ENCODE measurements at regions not wholly inside any gene's neighbourhood (a gene's known extent, or its start where the extent isn't known, plus 50 kb on each side); places are given as distances from the start of the nearest gene placed in this dataset.

DNA sequence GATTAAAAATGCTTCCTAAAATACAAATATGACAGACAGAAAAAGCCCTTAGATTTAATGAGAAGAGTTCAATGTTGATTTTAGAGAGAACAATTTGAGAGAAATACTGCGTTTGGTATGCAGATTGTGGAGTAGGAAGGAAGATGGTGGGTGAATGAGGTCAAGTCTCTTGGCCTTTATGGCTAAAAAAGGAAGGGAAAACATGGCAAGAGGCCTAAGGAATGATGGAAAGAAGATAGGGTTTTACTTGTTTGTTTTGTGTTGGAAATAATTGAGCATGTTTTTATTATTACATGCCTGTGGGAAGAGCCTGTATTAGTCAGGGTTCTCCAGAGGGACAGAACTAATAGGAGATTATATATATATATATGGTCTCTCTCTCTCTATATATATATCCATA lies 318.1 kb downstream of the TRIB2 start:
- TF ChIP-seq FOXM1 (IDR thresholded peaks at IDR 0.05; ENCODE audit: borderline replicate concordance, low read depth) (no peak), TCF12 (IDR thresholded peaks at IDR 0.05; ENCODE audit: low read depth) (no peak), TEAD4 (IDR thresholded peaks at IDR 0.05) (no peak), EP300 (IDR thresholded peaks at IDR 0.05; ENCODE audit: borderline replicate concordance) (no peak), RAD21 (IDR thresholded peaks at IDR 0.05; ENCODE audit: low read depth) (no peak), ZBTB7A (IDR thresholded peaks at IDR 0.05; ENCODE audit: low read depth) (no peak)
- TF ChIP-seq, protein P1, sequence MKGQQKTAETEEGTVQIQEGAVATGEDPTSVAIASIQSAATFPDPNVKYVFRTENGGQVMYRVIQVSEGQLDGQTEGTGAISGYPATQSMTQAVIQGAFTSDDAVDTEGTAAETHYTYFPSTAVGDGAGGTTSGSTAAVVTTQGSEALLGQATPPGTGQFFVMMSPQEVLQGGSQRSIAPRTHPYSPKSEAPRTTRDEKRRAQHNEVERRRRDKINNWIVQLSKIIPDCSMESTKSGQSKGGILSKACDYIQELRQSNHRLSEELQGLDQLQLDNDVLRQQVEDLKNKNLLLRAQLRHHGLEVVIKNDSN (IDR thresholded peaks at IDR 0.05), result no peak

DNA sequence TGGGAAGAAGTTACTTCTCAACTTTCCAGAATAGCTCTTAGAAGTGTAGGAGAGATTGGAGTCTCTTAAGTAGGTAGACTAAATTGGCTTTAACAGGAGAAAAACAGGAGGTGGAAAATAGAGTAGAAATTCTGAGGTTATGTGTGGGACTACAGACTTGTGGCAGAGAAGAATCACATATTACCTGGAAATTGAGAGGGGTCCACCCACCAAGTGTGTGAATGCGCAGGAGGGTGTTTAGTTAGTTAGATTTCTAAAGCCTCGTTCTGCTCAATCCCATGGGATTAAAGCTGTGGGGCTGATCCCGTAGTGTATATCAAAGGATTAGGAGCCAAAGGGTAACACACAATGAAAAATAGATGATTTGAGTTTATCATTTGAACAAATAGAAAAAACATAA lies 319.1 kb downstream of the TRIB2 start:
- no peak for TF ChIP-seq TEAD4 (IDR thresholded peaks at IDR 0.05)
- TF ChIP-seq RAD21 (IDR thresholded peaks at IDR 0.05; ENCODE audit: low read depth), result no peak
- TF ChIP-seq FOXM1 (IDR thresholded peaks at IDR 0.05; ENCODE audit: borderline replicate concordance, low read depth), result no peak

DNA sequence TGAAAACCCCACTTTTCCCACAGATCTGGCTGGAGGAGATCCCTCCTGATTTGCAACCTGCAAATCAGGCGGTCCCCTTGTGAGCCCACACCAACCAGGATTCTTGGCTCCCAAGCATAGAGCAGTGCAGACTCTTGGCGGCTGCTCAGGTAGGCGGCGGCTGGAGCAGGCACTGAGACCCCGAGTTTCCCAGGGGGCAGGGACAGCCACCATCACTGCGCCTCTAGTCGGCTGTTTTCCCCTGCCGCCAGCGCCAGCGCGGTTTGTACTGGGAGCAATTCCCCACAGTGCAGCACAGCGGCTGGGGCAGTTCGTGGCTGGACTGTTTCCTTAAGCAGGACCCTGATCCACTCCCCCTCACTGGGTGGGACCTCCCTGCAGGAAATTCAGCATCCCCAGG lies 323.3 kb downstream of the TRIB2 start:
- no peak for TF ChIP-seq TAF1 (IDR thresholded peaks at IDR 0.05; ENCODE audit: low read depth)
- no peak for TF ChIP-seq EGR1 (IDR thresholded peaks at IDR 0.05)
- TF ChIP-seq EP300 (IDR thresholded peaks at IDR 0.05; ENCODE audit: borderline replicate concordance), result no peak
- TF ChIP-seq, protein P2, sequence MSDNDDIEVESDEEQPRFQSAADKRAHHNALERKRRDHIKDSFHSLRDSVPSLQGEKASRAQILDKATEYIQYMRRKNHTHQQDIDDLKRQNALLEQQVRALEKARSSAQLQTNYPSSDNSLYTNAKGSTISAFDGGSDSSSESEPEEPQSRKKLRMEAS (IDR thresholded peaks at IDR 0.05), result no peak
- TF ChIP-seq, protein P1 (IDR thresholded peaks at IDR 0.05), result no peak
- TF ChIP-seq TCF12 (IDR thresholded peaks at IDR 0.05; ENCODE audit: low read depth), result no peak

DNA sequence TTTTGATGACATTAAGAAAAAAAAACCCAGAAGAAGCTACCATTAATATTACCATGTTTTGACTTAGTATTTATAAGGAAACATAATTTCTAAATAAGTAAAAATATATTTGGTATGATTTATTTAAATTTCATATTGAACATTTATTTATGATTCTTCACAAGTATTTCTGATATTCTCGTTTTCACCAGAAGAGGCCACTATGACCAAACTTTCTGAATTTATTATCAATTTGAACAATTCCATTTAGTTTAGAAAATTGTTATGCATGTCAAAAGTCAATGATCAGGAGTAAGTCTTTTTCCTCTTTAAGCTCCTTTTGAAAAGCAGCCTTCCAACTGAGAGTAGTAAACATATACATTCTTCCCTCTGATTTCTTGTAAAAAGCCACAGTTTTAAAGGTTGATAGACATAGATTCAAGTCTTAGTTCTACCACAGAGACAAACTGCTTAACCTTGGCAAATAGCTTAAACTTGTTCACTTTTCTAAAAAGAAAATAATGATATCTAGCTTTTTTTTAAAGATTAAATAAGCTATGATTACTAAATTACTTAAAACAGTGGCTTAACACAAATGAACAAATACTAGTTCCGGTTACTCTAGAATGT lies 329.9 kb downstream of the TRIB2 start:
- peak; percentile 32 for TF ChIP-seq RAD21 (IDR thresholded peaks at IDR 0.05; ENCODE audit: low read depth)
- TF ChIP-seq TAF1 (IDR thresholded peaks at IDR 0.05; ENCODE audit: low read depth), result no peak

DNA sequence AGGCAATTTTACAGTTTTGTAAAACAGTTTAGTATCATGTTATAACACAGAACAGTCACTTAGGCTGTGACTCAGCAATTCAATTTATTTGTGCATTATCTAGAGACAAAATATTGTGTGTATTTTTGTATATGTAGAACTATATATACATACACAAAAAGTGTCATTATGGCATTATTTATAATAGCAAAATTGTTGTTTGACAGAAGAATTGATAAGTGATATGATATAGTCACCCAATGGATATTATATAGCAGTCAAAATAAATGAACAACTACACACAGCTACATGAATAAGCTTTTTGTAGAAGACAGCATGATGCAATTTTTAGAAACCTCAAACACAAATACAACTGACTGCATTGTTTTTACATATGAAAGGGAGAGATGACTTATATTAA lies 334.0 kb downstream of the TRIB2 start:
- TF ChIP-seq EP300 (IDR thresholded peaks at IDR 0.05; ENCODE audit: borderline replicate concordance) (no peak), ZBTB7A (IDR thresholded peaks at IDR 0.05; ENCODE audit: low read depth) (no peak), YY1 (IDR thresholded peaks at IDR 0.05; ENCODE audit: low read depth) (no peak)
- TF ChIP-seq, protein P1 (IDR thresholded peaks at IDR 0.05), result no peak
- TF ChIP-seq, protein P3, sequence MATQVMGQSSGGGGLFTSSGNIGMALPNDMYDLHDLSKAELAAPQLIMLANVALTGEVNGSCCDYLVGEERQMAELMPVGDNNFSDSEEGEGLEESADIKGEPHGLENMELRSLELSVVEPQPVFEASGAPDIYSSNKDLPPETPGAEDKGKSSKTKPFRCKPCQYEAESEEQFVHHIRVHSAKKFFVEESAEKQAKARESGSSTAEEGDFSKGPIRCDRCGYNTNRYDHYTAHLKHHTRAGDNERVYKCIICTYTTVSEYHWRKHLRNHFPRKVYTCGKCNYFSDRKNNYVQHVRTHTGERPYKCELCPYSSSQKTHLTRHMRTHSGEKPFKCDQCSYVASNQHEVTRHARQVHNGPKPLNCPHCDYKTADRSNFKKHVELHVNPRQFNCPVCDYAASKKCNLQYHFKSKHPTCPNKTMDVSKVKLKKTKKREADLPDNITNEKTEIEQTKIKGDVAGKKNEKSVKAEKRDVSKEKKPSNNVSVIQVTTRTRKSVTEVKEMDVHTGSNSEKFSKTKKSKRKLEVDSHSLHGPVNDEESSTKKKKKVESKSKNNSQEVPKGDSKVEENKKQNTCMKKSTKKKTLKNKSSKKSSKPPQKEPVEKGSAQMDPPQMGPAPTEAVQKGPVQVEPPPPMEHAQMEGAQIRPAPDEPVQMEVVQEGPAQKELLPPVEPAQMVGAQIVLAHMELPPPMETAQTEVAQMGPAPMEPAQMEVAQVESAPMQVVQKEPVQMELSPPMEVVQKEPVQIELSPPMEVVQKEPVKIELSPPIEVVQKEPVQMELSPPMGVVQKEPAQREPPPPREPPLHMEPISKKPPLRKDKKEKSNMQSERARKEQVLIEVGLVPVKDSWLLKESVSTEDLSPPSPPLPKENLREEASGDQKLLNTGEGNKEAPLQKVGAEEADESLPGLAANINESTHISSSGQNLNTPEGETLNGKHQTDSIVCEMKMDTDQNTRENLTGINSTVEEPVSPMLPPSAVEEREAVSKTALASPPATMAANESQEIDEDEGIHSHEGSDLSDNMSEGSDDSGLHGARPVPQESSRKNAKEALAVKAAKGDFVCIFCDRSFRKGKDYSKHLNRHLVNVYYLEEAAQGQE (IDR thresholded peaks at IDR 0.05; ENCODE audit: low read depth), result no peak

DNA sequence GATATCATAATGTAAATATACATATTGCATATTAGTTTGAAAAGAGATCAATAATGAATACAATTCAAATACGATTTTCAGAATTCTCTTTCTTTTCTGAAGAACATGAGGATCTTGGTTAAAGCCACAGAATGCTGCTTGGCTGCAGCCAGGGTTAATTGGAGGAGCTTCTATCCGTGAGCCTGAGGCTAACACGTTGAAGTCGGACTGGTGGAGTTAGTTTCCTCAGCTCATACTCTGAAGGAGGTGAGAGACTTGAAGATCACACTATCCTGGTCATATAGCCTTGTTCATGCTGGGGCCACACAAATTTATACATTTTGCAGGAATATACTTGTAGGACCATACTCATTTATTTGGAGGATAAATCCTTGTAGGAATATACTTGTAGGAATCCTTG lies 335.8 kb downstream of the TRIB2 start:
- TF ChIP-seq RAD21 (IDR thresholded peaks at IDR 0.05; ENCODE audit: low read depth) (no peak), EGR1 (IDR thresholded peaks at IDR 0.05) (no peak), TAF1 (IDR thresholded peaks at IDR 0.05; ENCODE audit: low read depth) (no peak), FOXM1 (IDR thresholded peaks at IDR 0.05; ENCODE audit: borderline replicate concordance, low read depth) (no peak), TEAD4 (IDR thresholded peaks at IDR 0.05) (no peak), CREB1 (IDR thresholded peaks at IDR 0.05; ENCODE audit: low read depth) (no peak), CEBPB (IDR thresholded peaks at IDR 0.05) (no peak), NFIC (IDR thresholded peaks at IDR 0.05) (no peak), EP300 (IDR thresholded peaks at IDR 0.05; ENCODE audit: borderline replicate concordance) (no peak)
- TF ChIP-seq, protein P3 (IDR thresholded peaks at IDR 0.05; ENCODE audit: low read depth), result no peak
- TF ChIP-seq, protein P1 (IDR thresholded peaks at IDR 0.05), result no peak
- TF ChIP-seq, protein P2 (IDR thresholded peaks at IDR 0.05), result no peak

Measured in Ishikawa (cell line).